GM19035 (cell line): ENCODE measurements at regions not wholly inside any gene's neighbourhood (a gene's known extent, or its start where the extent isn't known, plus 50 kb on each side); places are given as distances from the start of the nearest gene placed in this dataset.
"Not testable (repeated sequence)": the region's sequence is repeated elsewhere in the genome, so short reads cannot be mapped to it uniquely, and the experiment has no call there.

Source experiments
- ATAC-seq: cut with Tn5 transposase; IDR thresholded peaks from one replicate; pipeline ENCODE4 v1.9.1; 2021; ENCODE audit not compliant: unreplicated experiment

- ATAC-seq = no peak
Observed at GRCh38 chr2:182548031-182548950, 121.5 kb upstream of the PDE1A start.

- ATAC-seq = no peak
Observed at GRCh38 chr2:182550234-182550633, 123.4 kb upstream of the PDE1A start.

- not testable (repeated sequence) for ATAC-seq
Observed at GRCh38 chr2:182552232-182552631, 125.4 kb upstream of the PDE1A start.

- not testable (repeated sequence) for ATAC-seq
Observed at GRCh38 chr2:182552785-182553184, 125.9 kb upstream of the PDE1A start.

- ATAC-seq = peak; percentile 98
Observed at GRCh38 chr2:182553483-182553882, 126.6 kb upstream of the PDE1A start.

GRCh38 chr2:182554950-182555349, 128.1 kb upstream of the PDE1A start:
- no peak for ATAC-seq

- no peak for ATAC-seq
Observed at GRCh38 chr2:182558564-182558963, 131.7 kb upstream of the PDE1A start.

- no peak for ATAC-seq
Observed at GRCh38 chr2:182559623-182560022, 132.8 kb upstream of the PDE1A start.

GRCh38 chr2:182565911-182566567, 139.2 kb upstream of the PDE1A start:
- ATAC-seq = no peak

- no peak for ATAC-seq
Observed at GRCh38 chr2:182573553-182573952, 142.5 kb upstream of the DNAJC10 start.

- no peak for ATAC-seq
Observed at GRCh38 chr2:182577816-182578215, 138.2 kb upstream of the DNAJC10 start.

GRCh38 chr2:182581196-182581935, 134.7 kb upstream of the DNAJC10 start:
- ATAC-seq = no peak

GRCh38 chr2:182584462-182584861, 131.6 kb upstream of the DNAJC10 start:
- ATAC-seq = no peak

- no peak for ATAC-seq
Observed at GRCh38 chr2:182585001-182585400, 131.1 kb upstream of the DNAJC10 start.

GRCh38 chr2:182585430-182585829, 130.6 kb upstream of the DNAJC10 start:
- ATAC-seq = no peak

- no peak for ATAC-seq
Observed at GRCh38 chr2:182586426-182586825, 129.6 kb upstream of the DNAJC10 start.

- no peak for ATAC-seq
Observed at GRCh38 chr2:182587831-182588230, 128.2 kb upstream of the DNAJC10 start.

- ATAC-seq = no peak
Observed at GRCh38 chr2:182589121-182589520, 126.9 kb upstream of the DNAJC10 start.

- no peak for ATAC-seq
Observed at GRCh38 chr2:182591774-182592173, 124.3 kb upstream of the DNAJC10 start.

GRCh38 chr2:182592691-182593393, 123.2 kb upstream of the DNAJC10 start:
- no peak for ATAC-seq

- ATAC-seq = no peak
Observed at GRCh38 chr2:182593394-182593975, 122.6 kb upstream of the DNAJC10 start.
